Smooth muscle cell (in vitro differentiated cells): ENCODE measurements at regions not wholly inside any gene's neighbourhood (a gene's known extent, or its start where the extent isn't known, plus 50 kb on each side); places are given as distances from the start of the nearest gene placed in this dataset.

Source experiments
- DNase-seq: peaks from one replicate; lab custom pipeline; 2025; ENCODE audit not compliant: unreplicated experiment; lab: John Stamatoyannopoulos, UW
- H2AFZ ChIP-seq: fragments of 200-600 bp; sonication (generic); 2 replicates; pipeline ENCODE4 v1.6.0; 2016; ENCODE audit warnings: antibody characterized with exemption, low read depth, mild to moderate bottlenecking
- H3F3A ChIP-seq: fragments of 200-600 bp; sonication (generic); 2 replicates; pipeline ENCODE4 v1.6.0; 2017; ENCODE audit warnings: antibody characterized with exemption, low read depth
- H3K27ac ChIP-seq: fragments of 200-600 bp; sonication (generic); 2 replicates; pipeline ENCODE4 v1.5.1; 2016; ENCODE audit warnings: low read depth, mild to moderate bottlenecking
- H3K27me3 ChIP-seq: fragments of 200-600 bp; sonication (generic); 2 replicates; pipeline ENCODE4 v1.6.1; 2016; ENCODE audit warnings: low read depth, mild to moderate bottlenecking
- H3K36me3 ChIP-seq: fragments of 200-600 bp; sonication (generic); 2 replicates; pipeline ENCODE4 v1.5.1; 2016; ENCODE audit warnings: low read depth
- H3K4me1 ChIP-seq: fragments of 200-600 bp; sonication (generic); 2 replicates; pipeline ENCODE4 v1.5.1; 2016; ENCODE audit warnings: low read depth
- H3K4me2 ChIP-seq: fragments of 200-600 bp; sonication (generic); 2 replicates; pipeline ENCODE4 v1.6.0; 2016; ENCODE audit warnings: mild to moderate bottlenecking
- H3K4me3 ChIP-seq: fragments of 200-600 bp; sonication (generic); 2 replicates; pipeline ENCODE4 v1.5.1; 2016; ENCODE audit warnings: mild to moderate bottlenecking
- H3K79me2 ChIP-seq: fragments of 200-600 bp; sonication (generic); 2 replicates; pipeline ENCODE4 v1.6.0; 2016; ENCODE audit warnings: low read depth, mild to moderate bottlenecking
- H3K9ac ChIP-seq: fragments of 200-600 bp; sonication (generic); 2 replicates; pipeline ENCODE4 v1.6.0; 2016; ENCODE audit warnings: low read depth
- H3K9me3 ChIP-seq: fragments of 200-600 bp; sonication (generic); replicated peaks from 2 replicates; pipeline ENCODE4 v1.5.1; 2016; ENCODE audit warnings: low read depth
- H4K20me1 ChIP-seq: fragments of 200-600 bp; sonication (generic); 2 replicates; pipeline ENCODE4 v1.6.0; 2016; ENCODE audit warnings: low read depth
- CTCF ChIP-seq: fragments of 200-600 bp; sonication (generic); IDR thresholded peaks from 2 replicates; pipeline ENCODE4 v1.5.1; 2017; ENCODE audit warnings: borderline replicate concordance, mild to moderate bottlenecking, antibody characterized with exemption; ENCODE audit not compliant: insufficient read depth, poor library complexity, severe bottlenecking
- WGBS: methylation state at CpG from one replicate; pipeline ENCODE4 v1.1.7; 2016; ENCODE audit warnings: low lambda C conversion rate; 5-methylcytosine and 5-hydroxymethylcytosine counted together

- Histone ChIP-seq H3K9ac (no peak overlapping the region), H3K27ac (no peak overlapping the region), H3K9me3 (no peaks in the 10 kb centered on the region), H2AFZ (no peak overlapping the region), H3F3A (no peaks in the 10 kb centered on the region), H3K4me1 (no peaks in the 10 kb centered on the region), H4K20me1 (no peaks in the 10 kb centered on the region), H3K4me2 (no peak overlapping the region), H3K79me2 (no peaks in the 10 kb centered on the region), H3K36me3 (no peaks in the 10 kb centered on the region), H3K4me3 (no peak overlapping the region), H3K27me3 (no peaks in the 10 kb centered on the region)
- WGBS = 81% methylated on average over 2 of the region's 2 CpGs
- DNase-seq = no peak
- TF ChIP-seq CTCF = no peak
Observed at GRCh38 chr6:50259903-50260302, 210.2 kb upstream of the DEFB112 start.

GRCh38 chr6:50264995-50265571 lies 215.4 kb upstream of the DEFB112 start:
- no peaks in the 10 kb centered on the region for H4K20me1 ChIP-seq
- no peak overlapping the region for H3K4me2 ChIP-seq
- H3K79me2 ChIP-seq = no peaks in the 10 kb centered on the region
- H3K27me3 ChIP-seq = no peaks in the 10 kb centered on the region
- WGBS = 30% methylated on average over 2 of the region's 2 CpGs
- no peak overlapping the region for H2AFZ ChIP-seq
- no peaks in the 10 kb centered on the region for H3K36me3 ChIP-seq
- H3F3A ChIP-seq = no peaks in the 10 kb centered on the region
- no peaks in the 10 kb centered on the region for H3K4me1 ChIP-seq
- TF ChIP-seq CTCF = peak; percentile 55
- H3K4me3 ChIP-seq = no peak overlapping the region
- H3K9ac ChIP-seq = no peak overlapping the region
- H3K9me3 ChIP-seq = no peaks in the 10 kb centered on the region
- no peak overlapping the region for H3K27ac ChIP-seq
- DNase-seq = no peak

GRCh38 chr6:50270415-50270814 lies 220.7 kb upstream of the DEFB112 start:
- Histone ChIP-seq H3K4me1 (peaks cover 6% of the 10 kb centered on the region), H2AFZ (no peak overlapping the region)

More at GRCh38 chr6:50270415-50270814, 220.7 kb upstream of the DEFB112 start:
- Histone ChIP-seq H3K4me2 (peak overlapping the region; percentile 12), H3K9ac (no peak overlapping the region), H3K4me3 (no peak overlapping the region), H3K79me2 (no peaks in the 10 kb centered on the region), H3K36me3 (no peaks in the 10 kb centered on the region), H3F3A (no peaks in the 10 kb centered on the region), H3K27me3 (no peaks in the 10 kb centered on the region), H3K9me3 (no peaks in the 10 kb centered on the region), H4K20me1 (no peaks in the 10 kb centered on the region), H3K27ac (peak overlapping the region; percentile 41)
- no peak for TF ChIP-seq CTCF
- 37% methylated on average over 1 of the region's 1 CpG for WGBS
- no peak for DNase-seq
